GM18498 (cell line): ENCODE measurements at regions not wholly inside any gene's neighbourhood (a gene's known extent, or its start where the extent isn't known, plus 50 kb on each side); places are given as distances from the start of the nearest gene placed in this dataset.
"Not testable (repeated sequence)": the region's sequence is repeated elsewhere in the genome, so short reads cannot be mapped to it uniquely, and the experiment has no call there.

Experiments
- ATAC-seq: cut with Tn5 transposase; IDR thresholded peaks from one replicate; pipeline ENCODE4 v1.9.1; 2021; ENCODE audit warnings: mild to moderate bottlenecking, moderate library complexity; ENCODE audit not compliant: unreplicated experiment

- ATAC-seq = no peak
These were observed 254.4 kb upstream of the GPR149 start for GRCh38 chr3:154684440-154684839.

- no peak for ATAC-seq
These were observed 254.0 kb upstream of the GPR149 start for GRCh38 chr3:154684021-154684420.

- ATAC-seq = no peak
These were observed 248.2 kb upstream of the GPR149 start for GRCh38 chr3:154678041-154678654.

GRCh38 chr3:154668835-154669234 is 238.8 kb upstream of the GPR149 start:
- no peak for ATAC-seq

- no peak for ATAC-seq
These were observed 238.2 kb upstream of the GPR149 start for GRCh38 chr3:154668187-154668586.

- no peak for ATAC-seq
These were observed 236.6 kb upstream of the GPR149 start for GRCh38 chr3:154666542-154666941.

GRCh38 chr3:154664714-154665113 is 234.7 kb upstream of the GPR149 start:
- ATAC-seq = no peak

- no peak for ATAC-seq
These were observed 232.9 kb upstream of the GPR149 start for GRCh38 chr3:154662851-154663250.

GRCh38 chr3:154660811-154661210 is 230.8 kb upstream of the GPR149 start:
- ATAC-seq = no peak

- no peak for ATAC-seq
These were observed 228.0 kb upstream of the GPR149 start for GRCh38 chr3:154658000-154658399.

GRCh38 chr3:154657218-154657617 is 227.2 kb upstream of the GPR149 start:
- ATAC-seq = no peak

GRCh38 chr3:154656486-154656885 is 226.5 kb upstream of the GPR149 start:
- ATAC-seq = no peak

- no peak for ATAC-seq
These were observed 212.2 kb upstream of the GPR149 start for GRCh38 chr3:154642145-154642544.

- ATAC-seq = no peak
These were observed 195.8 kb upstream of the GPR149 start for GRCh38 chr3:154625756-154626155.

- ATAC-seq = not testable (repeated sequence)
These were observed 189.6 kb upstream of the GPR149 start for GRCh38 chr3:154619621-154620020.

GRCh38 chr3:154616298-154616697 is 186.3 kb upstream of the GPR149 start:
- ATAC-seq = no peak

- ATAC-seq = no peak
These were observed 185.5 kb upstream of the GPR149 start for GRCh38 chr3:154615471-154615870.

GRCh38 chr3:154614601-154615000 is 184.6 kb upstream of the GPR149 start:
- no peak for ATAC-seq

- ATAC-seq = no peak
These were observed 184.1 kb upstream of the GPR149 start for GRCh38 chr3:154614078-154614477.

GRCh38 chr3:154602241-154602640 is 172.3 kb upstream of the GPR149 start:
- no peak for ATAC-seq

GRCh38 chr3:154598166-154598565 is 168.2 kb upstream of the GPR149 start:
- no peak for ATAC-seq

GRCh38 chr3:154590675-154591384 is 160.8 kb upstream of the GPR149 start:
- no peak for ATAC-seq

GRCh38 chr3:154588831-154589230 is 158.8 kb upstream of the GPR149 start:
- no peak for ATAC-seq
